Activated CD4-positive, alpha-beta T cell treated with anti-CD3 and anti-CD28 coated beads for 36 hours (primary cell): ENCODE measurements at regions not wholly inside any gene's neighbourhood (a gene's known extent, or its start where the extent isn't known, plus 50 kb on each side); places are given as distances from the start of the nearest gene placed in this dataset.
A peak's percentile ranks its signal among the peaks of the same experiment; 100 is the strongest.

ENCODE experiments used
- ATAC-seq: fragments of 200-7000 bp; cut with Tn5 transposase; one replicate; pipeline ENCODE4 v1.10.0; 2021; ENCODE audit warnings: mild to moderate bottlenecking, moderate library complexity
- CTCF ChIA-PET: fragments of 350-600 bp; sonication (Branson Sonifier 250); formaldehyde crosslinking; loops from one replicate; lab custom pipeline; 2021; ENCODE audit warnings: antibody characterized with exemption; lab: Charles Lee
- POLR2A ChIA-PET: fragments of 350-600 bp; sonication (Branson Sonifier 250); formaldehyde crosslinking; loops from one replicate; lab custom pipeline; 2021; ENCODE audit warnings: antibody characterized with exemption, inconsistent platforms; lab: Charles Lee
- DNase-seq: peaks from one replicate; pipeline ENCODE4 v3.0.0-alpha.2; 2020
- H3K27ac Mint-ChIP-seq: one replicate; pipeline ENCODE4 v1.8.0; 2021; ENCODE audit warnings: mixed read lengths
- H3K27me3 Mint-ChIP-seq: one replicate; pipeline ENCODE4 v1.8.0; 2021; ENCODE audit warnings: mixed read lengths
- H3K36me3 Mint-ChIP-seq: one replicate; pipeline ENCODE4 v1.8.0; 2021; ENCODE audit warnings: low read depth, mixed read lengths
- H3K4me1 Mint-ChIP-seq: one replicate; pipeline ENCODE4 v1.8.0; 2021; ENCODE audit warnings: mixed read lengths
- H3K4me3 Mint-ChIP-seq: one replicate; pipeline ENCODE4 v1.8.0; 2021; ENCODE audit warnings: mild to moderate bottlenecking, moderate library complexity, mixed read lengths
- H3K9me3 Mint-ChIP-seq: one replicate; pipeline ENCODE4 v1.8.0; 2021; ENCODE audit warnings: low read depth, mixed read lengths
- intact Hi-C, 2 experiments: fragments of 100-400 bp; cut with DNase I in 1 of 2; cut with micrococcal nuclease in 1 of 2; formaldehyde crosslinking; loops; one replicate each; pipeline versions ENCODE4 v1.14.2 to v1.15.1; 2022 to 2024; cut with DNase I, micrococcal nuclease

DNA sequence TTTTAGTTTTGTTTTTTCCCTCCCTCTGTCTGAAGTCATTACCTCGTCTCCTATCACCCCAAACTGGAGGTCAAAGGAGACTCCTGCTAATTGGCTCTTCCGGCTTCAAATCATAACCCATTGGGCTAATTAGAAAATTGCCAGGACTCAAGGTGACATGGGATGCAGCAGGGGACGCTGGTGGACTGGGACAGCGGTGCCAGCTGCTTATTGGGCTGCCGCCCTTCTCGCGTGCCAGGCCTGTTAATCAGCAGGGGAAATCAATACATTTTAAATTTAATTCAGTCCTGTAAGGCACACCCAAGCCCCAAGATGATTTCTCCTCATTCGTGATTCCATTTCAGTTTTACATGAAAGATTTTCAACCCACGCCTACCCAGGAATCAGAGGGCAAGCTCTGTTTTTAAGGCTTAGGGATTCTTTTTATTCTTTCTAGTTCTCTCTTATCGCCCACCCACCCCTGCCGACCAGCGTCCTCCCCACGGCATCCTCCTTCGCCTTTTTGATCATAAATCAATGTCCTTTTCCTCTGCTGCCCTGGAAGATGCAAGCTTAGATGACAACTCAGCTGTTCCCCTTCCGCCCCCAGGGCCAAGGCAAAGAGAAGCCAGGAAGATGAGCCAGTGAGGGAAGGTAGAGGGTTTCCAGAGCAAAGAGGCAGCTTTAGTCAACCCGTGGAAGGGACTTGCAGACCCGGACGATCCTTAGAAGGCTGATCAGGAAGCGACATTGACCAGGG, 329.6 kb downstream of the UACA start:
- no peaks in the 10 kb centered on the region for H3K36me3 Mint-ChIP-seq
- H3K4me1 Mint-ChIP-seq, result peaks cover 21% of the 10 kb centered on the region
- peaks cover 5% of the 10 kb centered on the region for H3K9me3 Mint-ChIP-seq
- CTCF ChIA-PET, result interaction anchor here (0.6 to 1.0 kb wide), 3 partner anchors 9 to 53 kb away, joined by 3 read pairs; no protein-coding TSS in a partner anchor
- no peaks in the 10 kb centered on the region for H3K27me3 Mint-ChIP-seq
- no peak overlapping the region for H3K27ac Mint-ChIP-seq
- intact Hi-C loops, result no loop called here
- no peak overlapping the region for H3K4me3 Mint-ChIP-seq
- DNase-seq (no peak), ATAC-seq (no peak)
- POLR2A ChIA-PET, result no interaction called here

DNA sequence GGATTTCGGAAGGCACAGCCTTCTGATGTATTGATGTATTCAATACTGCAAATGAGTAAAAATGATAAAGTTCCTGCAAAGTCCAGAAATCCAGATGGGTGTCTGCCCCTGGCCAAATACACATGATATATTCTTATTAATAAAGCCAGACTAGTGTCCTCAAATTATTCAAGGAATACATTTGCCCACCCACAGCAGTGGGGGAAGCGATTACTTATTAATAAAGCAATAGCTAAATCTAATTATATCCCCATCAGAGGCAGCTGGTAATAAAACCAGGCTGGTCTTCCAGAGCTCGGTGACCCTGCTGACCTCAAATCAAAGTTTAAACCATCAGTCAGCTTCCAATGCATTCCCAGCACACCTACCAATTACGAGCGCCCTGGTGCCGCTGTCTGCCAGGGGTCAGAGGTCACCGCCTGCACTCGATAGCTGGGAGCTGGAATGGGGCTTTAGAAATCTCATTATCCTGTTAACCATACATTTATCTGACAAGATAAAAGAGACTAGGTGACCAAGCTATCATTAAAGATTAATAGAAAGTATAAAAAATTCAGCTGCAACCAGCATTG, 330.3 kb downstream of the UACA start:
- ChIA-PET POLR2A (no interaction called here), CTCF (interaction anchor here (0.6 to 0.9 kb wide), 2 partner anchors 9 to 53 kb away, joined by 3 read pairs; no protein-coding TSS in a partner anchor)
- no peak for ATAC-seq
- Mint-ChIP-seq H3K27me3 (no peaks in the 10 kb centered on the region), H3K4me3 (no peak overlapping the region), H3K27ac (no peak overlapping the region), H3K36me3 (no peaks in the 10 kb centered on the region), H3K4me1 (peaks cover 21% of the 10 kb centered on the region), H3K9me3 (peaks cover 7% of the 10 kb centered on the region)
- intact Hi-C loops, result no loop called here
- no peak for DNase-seq

DNA sequence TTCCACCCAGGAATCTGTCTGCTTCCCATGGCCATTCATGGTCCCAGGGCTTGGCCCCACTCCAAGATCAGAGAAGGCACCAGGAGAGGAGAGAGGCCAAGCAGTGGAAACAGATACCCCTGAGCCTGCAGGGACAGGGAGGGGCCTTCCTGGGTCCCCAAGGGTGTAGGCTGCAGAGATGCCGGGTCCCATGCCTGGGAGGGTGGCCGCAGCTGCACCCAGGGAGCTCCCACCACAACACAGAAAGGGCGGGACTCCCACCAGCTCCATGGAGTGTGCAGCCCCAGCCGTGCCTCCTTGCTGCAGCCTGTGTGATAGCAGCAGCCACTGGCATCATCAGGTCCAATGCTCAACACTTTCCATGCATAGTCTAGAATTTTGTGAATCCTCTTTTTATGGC, 331.5 kb downstream of the UACA start:
- ChIA-PET POLR2A (no interaction called here), CTCF (no interaction called here)
- Mint-ChIP-seq H3K36me3 (no peaks in the 10 kb centered on the region), H3K4me1 (peaks cover 21% of the 10 kb centered on the region), H3K9me3 (peaks cover 8% of the 10 kb centered on the region), H3K27me3 (no peaks in the 10 kb centered on the region), H3K4me3 (no peak overlapping the region), H3K27ac (no peak overlapping the region)
- no peak for ATAC-seq
- intact Hi-C loops, result no loop called here
- DNase-seq, result no peak

DNA sequence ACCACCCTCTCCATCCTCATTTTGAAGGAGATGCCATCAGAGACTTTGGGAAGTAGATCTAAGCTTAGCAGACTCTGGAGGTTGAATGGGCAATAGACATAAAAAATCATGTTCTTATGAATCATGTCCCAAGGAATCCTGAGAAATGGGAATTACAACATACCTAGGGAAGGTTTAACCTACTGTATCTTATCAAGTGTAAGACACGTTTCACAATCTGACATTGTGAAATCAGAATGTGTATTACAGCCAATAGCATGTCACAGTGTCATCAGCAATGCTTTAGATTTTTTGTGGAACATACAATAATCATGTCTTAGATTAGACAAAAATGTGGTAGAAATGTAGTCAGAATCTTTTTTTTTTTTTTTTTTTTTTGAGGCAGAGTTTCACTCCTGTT, 332.4 kb upstream of the TLE3 start:
- Mint-ChIP-seq H3K4me3 (no peak overlapping the region), H3K36me3 (no peaks in the 10 kb centered on the region), H3K4me1 (peaks cover 20% of the 10 kb centered on the region), H3K9me3 (peaks cover 8% of the 10 kb centered on the region), H3K27me3 (no peaks in the 10 kb centered on the region), H3K27ac (no peak overlapping the region)
- intact Hi-C loops, result no loop called here
- ChIA-PET CTCF (interaction anchor here (0.7 kb wide), 1 partner anchor 592 kb away, joined by 4 read pairs; no protein-coding TSS in a partner anchor), POLR2A (no interaction called here)
- no peak for ATAC-seq
- no peak for DNase-seq

DNA sequence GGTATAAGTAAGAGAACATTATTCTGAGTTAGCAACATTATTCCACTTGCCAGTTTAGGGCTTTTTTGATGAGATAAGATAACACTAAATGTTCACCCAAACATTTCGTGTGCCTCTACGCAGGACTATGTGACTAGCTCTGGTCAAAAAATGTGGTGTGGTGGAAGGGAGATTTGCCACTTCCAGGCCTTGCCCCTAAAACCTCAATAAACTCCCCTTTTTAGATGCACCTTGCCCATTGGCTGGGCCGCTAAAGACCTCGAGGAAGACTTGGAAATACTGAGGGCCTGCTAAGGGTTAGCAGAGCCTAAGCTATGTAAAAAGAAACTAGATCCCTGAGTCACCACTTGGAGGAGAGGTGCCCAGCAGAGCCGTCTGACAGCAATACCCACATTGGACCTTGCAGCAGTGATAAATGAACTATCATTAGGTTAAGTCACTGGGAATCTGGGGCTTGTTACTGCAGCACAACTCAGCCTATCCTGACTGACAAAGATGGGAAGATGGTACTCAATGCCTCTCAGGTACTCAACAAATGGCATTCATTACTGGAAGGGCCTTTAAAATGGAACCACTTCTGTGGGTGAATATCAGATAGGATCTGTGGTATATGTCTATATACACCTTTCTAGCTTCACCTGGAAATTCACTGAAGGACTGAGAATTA, 331.5 kb upstream of the TLE3 start:
- CTCF ChIA-PET, result no interaction called here
- H3K27me3 Mint-ChIP-seq, result no peaks in the 10 kb centered on the region
- peaks cover 8% of the 10 kb centered on the region for H3K9me3 Mint-ChIP-seq
- no peak for DNase-seq
- no peak overlapping the region for H3K4me3 Mint-ChIP-seq
- H3K36me3 Mint-ChIP-seq, result no peaks in the 10 kb centered on the region
- no peak for ATAC-seq
- intact Hi-C loops, result no loop called here
- H3K27ac Mint-ChIP-seq, result no peak overlapping the region
- peaks cover 24% of the 10 kb centered on the region for H3K4me1 Mint-ChIP-seq
- POLR2A ChIA-PET, result no interaction called here

DNA sequence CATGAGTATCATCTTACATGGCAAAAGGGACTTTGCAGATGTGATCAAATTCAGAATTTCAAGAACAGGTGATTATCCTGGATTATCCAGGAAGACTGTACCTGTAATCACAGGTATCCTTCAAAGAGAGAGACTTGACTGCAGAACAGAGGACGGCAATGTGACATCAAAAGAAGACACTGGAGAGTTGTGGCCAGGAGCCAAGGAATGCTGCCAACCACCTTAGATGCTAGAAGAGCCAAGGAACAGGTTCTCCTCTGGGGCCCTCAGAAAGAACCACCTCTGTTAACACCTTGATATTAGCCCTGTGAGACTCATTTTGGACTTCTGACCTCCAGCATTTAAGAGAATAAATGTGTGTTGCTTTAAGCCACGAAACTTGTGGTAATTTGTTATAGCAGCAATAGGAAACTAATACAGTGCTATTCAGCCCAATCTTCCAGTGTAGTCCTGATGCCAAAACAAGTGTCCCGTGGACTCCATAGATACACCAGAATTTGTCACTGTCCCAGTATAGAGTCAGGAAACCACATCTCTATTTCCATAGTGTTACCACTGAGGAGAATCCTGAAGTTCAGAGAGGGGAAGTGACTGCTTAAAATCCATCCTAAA, 330.6 kb upstream of the TLE3 start:
- H3K4me1 Mint-ChIP-seq, result peaks cover 27% of the 10 kb centered on the region
- DNase-seq, result no peak
- intact Hi-C loops, result no loop called here
- CTCF ChIA-PET, result no interaction called here
- no peak overlapping the region for H3K4me3 Mint-ChIP-seq
- no peak overlapping the region for H3K27ac Mint-ChIP-seq
- H3K36me3 Mint-ChIP-seq, result no peaks in the 10 kb centered on the region
- no peaks in the 10 kb centered on the region for H3K27me3 Mint-ChIP-seq
- POLR2A ChIA-PET, result no interaction called here
- no peak for ATAC-seq
- peaks cover 8% of the 10 kb centered on the region for H3K9me3 Mint-ChIP-seq

DNA sequence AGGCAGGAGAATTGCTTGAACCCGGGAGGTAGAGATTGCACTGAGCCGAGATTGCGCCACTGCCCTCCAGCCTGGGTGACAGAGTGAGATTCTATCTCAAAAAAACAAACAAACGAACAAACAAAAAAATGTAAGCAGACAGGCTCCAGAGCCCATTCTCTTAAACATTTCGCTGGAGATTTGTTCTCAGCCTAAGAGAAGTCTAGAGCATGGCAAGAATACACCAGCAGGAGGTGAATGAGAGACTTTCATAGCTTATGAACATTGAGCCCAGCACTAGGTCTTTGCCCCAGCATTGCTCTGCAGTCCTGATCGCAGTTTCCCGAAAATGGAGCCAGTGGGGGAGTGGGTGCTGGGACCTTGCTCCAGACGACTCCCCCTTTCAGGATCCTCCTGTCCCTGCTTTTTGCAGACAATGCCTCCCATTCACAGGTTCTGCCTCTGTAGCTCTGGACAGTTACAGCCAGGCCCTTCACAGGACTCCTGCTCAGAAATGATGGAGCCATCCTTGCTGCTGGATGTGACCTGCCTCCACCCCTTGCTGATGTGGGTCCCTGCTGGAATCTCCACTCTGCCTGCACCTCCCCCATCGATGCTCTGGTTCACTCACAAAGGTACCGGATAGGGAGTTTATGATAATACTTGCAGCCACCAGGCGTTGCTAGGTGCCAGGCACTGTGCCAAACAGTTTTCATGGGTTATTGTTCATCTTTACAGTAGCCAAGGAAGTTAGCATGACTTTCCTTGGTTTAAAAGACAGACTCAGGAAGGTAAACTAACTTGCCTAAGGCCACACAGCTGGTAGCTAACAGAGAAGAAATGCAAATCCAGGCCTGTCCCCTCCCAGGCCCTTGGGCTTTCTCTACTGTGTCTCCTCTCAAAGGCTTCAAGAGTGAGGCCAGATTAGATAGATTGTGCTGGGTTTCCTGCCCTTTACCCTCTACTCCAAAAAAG, 329.7 kb upstream of the TLE3 start:
- H3K4me1 Mint-ChIP-seq, result peaks cover 27% of the 10 kb centered on the region
- H3K27me3 Mint-ChIP-seq, result no peaks in the 10 kb centered on the region
- CTCF ChIA-PET, result interaction anchor here (1.1 kb wide), 1 partner anchor 75 kb away, joined by 3 read pairs; no protein-coding TSS in a partner anchor
- peaks cover 8% of the 10 kb centered on the region for H3K9me3 Mint-ChIP-seq
- ATAC-seq, result no peak
- H3K27ac Mint-ChIP-seq, result no peak overlapping the region
- POLR2A ChIA-PET, result no interaction called here
- no peak overlapping the region for H3K4me3 Mint-ChIP-seq
- H3K36me3 Mint-ChIP-seq, result no peaks in the 10 kb centered on the region
- DNase-seq, result no peak
- intact Hi-C loops, result no loop called here

DNA sequence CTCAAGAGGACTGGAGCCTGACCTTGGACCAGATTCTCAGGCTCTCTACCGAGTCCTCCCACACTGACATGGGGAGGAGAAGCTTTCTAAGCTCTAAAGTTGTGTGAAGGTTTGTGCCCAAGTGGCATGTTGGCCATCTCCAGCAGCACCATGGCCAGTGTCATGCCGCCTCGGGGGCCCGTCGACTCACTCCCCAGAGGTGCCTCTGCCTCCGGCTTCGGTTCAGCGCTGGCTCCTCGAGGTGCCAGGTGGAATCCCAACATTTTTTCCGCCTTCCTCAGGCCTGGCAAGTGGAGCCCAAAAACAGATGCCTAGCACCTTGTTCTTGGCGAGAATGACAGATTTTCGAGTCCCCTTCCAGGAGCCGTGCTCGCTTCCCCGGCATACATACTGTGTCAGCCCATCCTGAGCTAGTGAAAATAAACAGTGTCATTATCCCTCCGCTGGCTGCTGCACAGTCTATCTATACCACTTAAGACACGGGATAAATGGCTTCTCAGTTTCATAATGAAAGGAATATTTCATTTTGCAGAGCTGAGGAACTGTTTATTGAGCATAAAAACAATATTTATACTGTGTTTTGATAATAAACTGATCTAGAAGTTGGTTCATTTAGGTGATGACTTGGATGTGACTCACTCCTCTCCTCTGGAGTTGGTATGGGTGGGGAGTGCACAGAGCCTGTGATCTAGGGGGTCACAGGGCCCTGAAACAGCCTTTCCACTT, 328.5 kb upstream of the TLE3 start:
- intact Hi-C loops, result no loop called here
- ChIA-PET POLR2A (no interaction called here), CTCF (interaction anchor here (0.7 to 1.7 kb wide), 4 partner anchors 18 to 916 kb away, joined by 3 to 7 read pairs (median 4); no protein-coding TSS in a partner anchor)
- Mint-ChIP-seq H3K9me3 (peaks cover 8% of the 10 kb centered on the region), H3K27ac (no peak overlapping the region), H3K4me1 (peaks cover 27% of the 10 kb centered on the region), H3K4me3 (no peak overlapping the region), H3K36me3 (no peaks in the 10 kb centered on the region), H3K27me3 (no peaks in the 10 kb centered on the region)
- DNase-seq (no peak), ATAC-seq (peak; percentile 31)

DNA sequence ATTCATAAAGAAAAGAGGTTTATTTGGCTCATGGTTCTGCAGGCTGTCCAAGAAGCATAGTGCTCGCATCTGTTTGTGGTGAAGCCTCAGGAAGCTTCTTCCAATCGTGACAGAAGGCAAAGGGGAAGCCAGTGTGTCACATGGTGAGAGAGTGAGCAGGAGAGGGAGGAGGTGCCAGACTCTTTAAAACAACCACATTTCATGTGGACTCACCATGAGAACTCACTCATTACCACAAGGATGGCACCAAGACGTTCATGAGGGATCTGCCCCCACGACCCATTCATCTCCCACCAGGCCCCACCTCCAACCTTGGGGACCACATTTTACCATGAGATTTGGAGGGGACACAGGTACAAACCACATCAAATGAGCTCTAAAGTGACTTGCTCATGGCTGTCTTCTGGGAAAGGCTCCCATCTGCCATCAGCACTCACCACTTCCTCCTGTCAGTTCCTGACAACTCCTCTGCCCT, 327.3 kb upstream of the TLE3 start:
- ATAC-seq (peak; percentile 86), DNase-seq (peak; percentile 57)
- H3K4me1 Mint-ChIP-seq, result peaks cover 27% of the 10 kb centered on the region
- intact Hi-C loops, result no loop called here
- H3K27me3 Mint-ChIP-seq, result no peaks in the 10 kb centered on the region
- H3K9me3 Mint-ChIP-seq, result peaks cover 8% of the 10 kb centered on the region
- no peaks in the 10 kb centered on the region for H3K36me3 Mint-ChIP-seq
- CTCF ChIA-PET, result interaction anchor here (1.2 to 1.7 kb wide), 2 partner anchors 9 to 20 kb away, joined by 3 to 5 read pairs; no protein-coding TSS in a partner anchor
- POLR2A ChIA-PET, result interaction anchor here (0.6 kb wide), 1 partner anchor 711 kb away, joined by 3 read pairs; no protein-coding TSS in a partner anchor
- no peak overlapping the region for H3K4me3 Mint-ChIP-seq
- H3K27ac Mint-ChIP-seq, result peak overlapping the region; percentile 51

DNA sequence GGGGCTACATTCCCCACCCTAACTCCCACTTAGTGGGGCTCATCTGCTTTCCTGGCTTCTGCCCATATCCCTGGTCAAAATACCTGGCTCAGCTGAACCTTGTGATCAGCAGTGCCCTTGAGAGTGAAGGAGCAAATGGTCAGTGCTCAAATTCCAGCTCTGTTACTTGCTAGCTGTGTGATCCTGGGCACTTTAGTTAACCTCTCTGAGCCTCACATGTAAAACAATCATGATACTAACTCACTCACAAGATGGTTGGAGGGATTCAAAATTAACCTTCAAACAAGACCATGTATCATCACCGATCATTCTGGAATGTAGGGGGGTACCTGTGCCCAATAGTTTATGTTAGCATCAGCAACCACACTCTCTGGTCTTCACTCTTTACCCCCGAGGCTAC, 325.6 kb upstream of the TLE3 start:
- intact Hi-C loops, result no loop called here

More for the DNA sequence above, 325.6 kb upstream of the TLE3 start:
- ATAC-seq (no peak), DNase-seq (no peak)
- no peaks in the 10 kb centered on the region for H3K27me3 Mint-ChIP-seq
- no peak overlapping the region for H3K4me3 Mint-ChIP-seq
- H3K27ac Mint-ChIP-seq, result no peak overlapping the region
- no peaks in the 10 kb centered on the region for H3K36me3 Mint-ChIP-seq
- ChIA-PET POLR2A (no interaction called here), CTCF (interaction anchor here (1.0 kb wide), 1 partner anchor 59 kb away, joined by 3 read pairs; no protein-coding TSS in a partner anchor)
- H3K4me1 Mint-ChIP-seq, result peaks cover 27% of the 10 kb centered on the region
- H3K9me3 Mint-ChIP-seq, result peaks cover 4% of the 10 kb centered on the region
